22Rv1 (cell line): ENCODE measurements at regions not wholly inside any gene's neighbourhood (a gene's known extent, or its start where the extent isn't known, plus 50 kb on each side); places are given as distances from the start of the nearest gene placed in this dataset.

ENCODE experiments used
- ZFX ChIP-seq: fragments of 450-650 bp; IDR thresholded peaks from 2 replicates; pipeline ENCODE4 v1.6.1; 2017; ENCODE audit warnings: antibody characterized with exemption, borderline replicate concordance
- TF ChIP-seq, protein P1 (sequence below): fragments of 450-650 bp; IDR thresholded peaks from 2 replicates; pipeline ENCODE4 v1.5.1; 2017; ENCODE audit warnings: mild to moderate bottlenecking

GRCh38 chrX:40248822-40249221 lies 151.1 kb upstream of the BCOR start:
- TF ChIP-seq, protein P1, sequence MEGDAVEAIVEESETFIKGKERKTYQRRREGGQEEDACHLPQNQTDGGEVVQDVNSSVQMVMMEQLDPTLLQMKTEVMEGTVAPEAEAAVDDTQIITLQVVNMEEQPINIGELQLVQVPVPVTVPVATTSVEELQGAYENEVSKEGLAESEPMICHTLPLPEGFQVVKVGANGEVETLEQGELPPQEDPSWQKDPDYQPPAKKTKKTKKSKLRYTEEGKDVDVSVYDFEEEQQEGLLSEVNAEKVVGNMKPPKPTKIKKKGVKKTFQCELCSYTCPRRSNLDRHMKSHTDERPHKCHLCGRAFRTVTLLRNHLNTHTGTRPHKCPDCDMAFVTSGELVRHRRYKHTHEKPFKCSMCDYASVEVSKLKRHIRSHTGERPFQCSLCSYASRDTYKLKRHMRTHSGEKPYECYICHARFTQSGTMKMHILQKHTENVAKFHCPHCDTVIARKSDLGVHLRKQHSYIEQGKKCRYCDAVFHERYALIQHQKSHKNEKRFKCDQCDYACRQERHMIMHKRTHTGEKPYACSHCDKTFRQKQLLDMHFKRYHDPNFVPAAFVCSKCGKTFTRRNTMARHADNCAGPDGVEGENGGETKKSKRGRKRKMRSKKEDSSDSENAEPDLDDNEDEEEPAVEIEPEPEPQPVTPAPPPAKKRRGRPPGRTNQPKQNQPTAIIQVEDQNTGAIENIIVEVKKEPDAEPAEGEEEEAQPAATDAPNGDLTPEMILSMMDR: no peak
- TF ChIP-seq ZFX: no peak
